ENCODE measurements at regions not wholly inside any gene's neighbourhood (a gene's known extent, or its start where the extent isn't known, plus 50 kb on each side); places are given as distances from the start of the nearest gene placed in this dataset.

- no peak for DNase-seq (ENCODE audit: insufficient read length)
Measured at GRCh38 chr5:17872204-17872603, 237.9 kb downstream of the TAF11L14 start.

GRCh38 chr5:17878541-17878940, 244.3 kb downstream of the TAF11L14 start:
- DNase-seq (ENCODE audit: insufficient read length): no peak

More at GRCh38 chr5:17872204-17872603, 237.9 kb downstream of the TAF11L14 start:
- FAIRE-seq: no peak
- no peak for TF ChIP-seq TAF1 (IDR thresholded peaks at IDR 0.05; ENCODE audit: borderline replicate concordance, low read depth, low read length)
- TF ChIP-seq POLR2AphosphoS5 (IDR thresholded peaks at IDR 0.05; ENCODE audit: low read depth, low read length): no peak
- TF ChIP-seq POLR2A (IDR thresholded peaks at IDR 0.05; ENCODE audit: low read depth, low read length): no peak

GRCh38 chr5:17879276-17879675, 245.0 kb downstream of the TAF11L14 start:
- FAIRE-seq: no peak
- TF ChIP-seq POLR2AphosphoS5 (IDR thresholded peaks at IDR 0.05; ENCODE audit: low read depth, low read length): no peak
- TF ChIP-seq POLR2A (IDR thresholded peaks at IDR 0.05; ENCODE audit: low read depth, low read length): no peak
- TF ChIP-seq TAF1 (IDR thresholded peaks at IDR 0.05; ENCODE audit: borderline replicate concordance, low read depth, low read length): no peak
- no peak for DNase-seq (ENCODE audit: insufficient read length)

More at GRCh38 chr5:17878541-17878940, 244.3 kb downstream of the TAF11L14 start:
- TF ChIP-seq POLR2A (IDR thresholded peaks at IDR 0.05; ENCODE audit: low read depth, low read length) (no peak), TAF1 (IDR thresholded peaks at IDR 0.05; ENCODE audit: borderline replicate concordance, low read depth, low read length) (no peak), POLR2AphosphoS5 (IDR thresholded peaks at IDR 0.05; ENCODE audit: low read depth, low read length) (no peak)
- FAIRE-seq: no peak

- TF ChIP-seq TAF1 (IDR thresholded peaks at IDR 0.05; ENCODE audit: borderline replicate concordance, low read depth, low read length) (no peak), POLR2AphosphoS5 (IDR thresholded peaks at IDR 0.05; ENCODE audit: low read depth, low read length) (no peak), POLR2A (IDR thresholded peaks at IDR 0.05; ENCODE audit: low read depth, low read length) (no peak)
- DNase-seq (ENCODE audit: insufficient read length) (no peak), FAIRE-seq (no peak)
Measured at GRCh38 chr5:17880869-17881268, 246.6 kb downstream of the TAF11L14 start.

- FAIRE-seq (no peak), DNase-seq (ENCODE audit: insufficient read length) (no peak)
- no peak for TF ChIP-seq POLR2AphosphoS5 (IDR thresholded peaks at IDR 0.05; ENCODE audit: low read depth, low read length)
- no peak for TF ChIP-seq TAF1 (IDR thresholded peaks at IDR 0.05; ENCODE audit: borderline replicate concordance, low read depth, low read length)
- TF ChIP-seq POLR2A (IDR thresholded peaks at IDR 0.05; ENCODE audit: low read depth, low read length): no peak
Measured at GRCh38 chr5:17882760-17883488, 248.7 kb downstream of the TAF11L14 start.

- DNase-seq (ENCODE audit: insufficient read length) (no peak), FAIRE-seq (no peak)
- TF ChIP-seq TAF1 (IDR thresholded peaks at IDR 0.05; ENCODE audit: borderline replicate concordance, low read depth, low read length) (no peak), POLR2AphosphoS5 (IDR thresholded peaks at IDR 0.05; ENCODE audit: low read depth, low read length) (no peak), POLR2A (IDR thresholded peaks at IDR 0.05; ENCODE audit: low read depth, low read length) (no peak)
Measured at GRCh38 chr5:17888155-17888554, 253.9 kb downstream of the TAF11L14 start.

GRCh38 chr5:17890501-17890900, 256.2 kb downstream of the TAF11L14 start:
- DNase-seq (ENCODE audit: insufficient read length) (no peak), FAIRE-seq (no peak)
- TF ChIP-seq TAF1 (IDR thresholded peaks at IDR 0.05; ENCODE audit: borderline replicate concordance, low read depth, low read length) (no peak), POLR2A (IDR thresholded peaks at IDR 0.05; ENCODE audit: low read depth, low read length) (no peak), POLR2AphosphoS5 (IDR thresholded peaks at IDR 0.05; ENCODE audit: low read depth, low read length) (no peak)

- TF ChIP-seq POLR2AphosphoS5 (IDR thresholded peaks at IDR 0.05; ENCODE audit: low read depth, low read length) (no peak), TAF1 (IDR thresholded peaks at IDR 0.05; ENCODE audit: borderline replicate concordance, low read depth, low read length) (no peak), POLR2A (IDR thresholded peaks at IDR 0.05; ENCODE audit: low read depth, low read length) (no peak)
- FAIRE-seq: no peak
- DNase-seq (ENCODE audit: insufficient read length): no peak
Measured at GRCh38 chr5:17891881-17892280, 257.6 kb downstream of the TAF11L14 start.

- TF ChIP-seq POLR2AphosphoS5 (IDR thresholded peaks at IDR 0.05; ENCODE audit: low read depth, low read length) (no peak), TAF1 (IDR thresholded peaks at IDR 0.05; ENCODE audit: borderline replicate concordance, low read depth, low read length) (no peak), POLR2A (IDR thresholded peaks at IDR 0.05; ENCODE audit: low read depth, low read length) (no peak)
- FAIRE-seq: no peak
- DNase-seq (ENCODE audit: insufficient read length): no peak
Measured at GRCh38 chr5:17893026-17893635, 258.9 kb downstream of the TAF11L14 start.

GRCh38 chr5:17895288-17896033, 261.2 kb downstream of the TAF11L14 start:
- TF ChIP-seq POLR2A (IDR thresholded peaks at IDR 0.05; ENCODE audit: low read depth, low read length) (no peak), TAF1 (IDR thresholded peaks at IDR 0.05; ENCODE audit: borderline replicate concordance, low read depth, low read length) (no peak), POLR2AphosphoS5 (IDR thresholded peaks at IDR 0.05; ENCODE audit: low read depth, low read length) (no peak)
- DNase-seq (ENCODE audit: insufficient read length) (no peak), FAIRE-seq (no peak)

- FAIRE-seq (no peak), DNase-seq (ENCODE audit: insufficient read length) (no peak)
- TF ChIP-seq TAF1 (IDR thresholded peaks at IDR 0.05; ENCODE audit: borderline replicate concordance, low read depth, low read length) (no peak), POLR2A (IDR thresholded peaks at IDR 0.05; ENCODE audit: low read depth, low read length) (no peak), POLR2AphosphoS5 (IDR thresholded peaks at IDR 0.05; ENCODE audit: low read depth, low read length) (no peak)
Measured at GRCh38 chr5:17896605-17897004, 262.3 kb downstream of the TAF11L14 start.

All from GM12892 (cell line).